T-helper 9 cell (primary cell): ENCODE measurements at regions not wholly inside any gene's neighbourhood (a gene's known extent, or its start where the extent isn't known, plus 50 kb on each side); places are given as distances from the start of the nearest gene placed in this dataset.
"Not testable (repeated sequence)": the region's sequence is repeated elsewhere in the genome, so short reads cannot be mapped to it uniquely, and the experiment has no call there.

Experiments
- DNase-seq: peaks from one replicate; pipeline ENCODE4 v3.0.0-alpha.2; 2020

GRCh38 chr4:118589471-118590055 is 95.6 kb upstream of the METTL14 start:
- no peak for DNase-seq

GRCh38 chr4:118591339-118592046 is 93.7 kb upstream of the METTL14 start:
- peak; percentile 94 for DNase-seq

- DNase-seq: not testable (repeated sequence)
Observed at GRCh38 chr4:118592289-118592688, 92.9 kb upstream of the METTL14 start.

GRCh38 chr4:118595883-118596282 is 89.3 kb upstream of the METTL14 start:
- not testable (repeated sequence) for DNase-seq

GRCh38 chr4:118625097-118625496 is 60.1 kb upstream of the METTL14 start:
- DNase-seq: not testable (repeated sequence)

GRCh38 chr4:118629697-118630096 is 55.5 kb upstream of the METTL14 start:
- DNase-seq: not testable (repeated sequence)

GRCh38 chr4:118630897-118631296 is 54.3 kb upstream of the METTL14 start:
- not testable (repeated sequence) for DNase-seq

GRCh38 chr4:118631321-118632050 is 53.7 kb upstream of the METTL14 start:
- DNase-seq: not testable (repeated sequence)

- not testable (repeated sequence) for DNase-seq
Observed at GRCh38 chr4:118633476-118633875, 51.7 kb upstream of the METTL14 start.

GRCh38 chr4:118634126-118634875 is 50.9 kb upstream of the METTL14 start:
- not testable (repeated sequence) for DNase-seq
